ENCODE measurements at regions not wholly inside any gene's neighbourhood (a gene's known extent, or its start where the extent isn't known, plus 50 kb on each side); places are given as distances from the start of the nearest gene placed in this dataset.
"Not testable (repeated sequence)": the region's sequence is repeated elsewhere in the genome, so short reads cannot be mapped to it uniquely, and the experiment has no call there.

- TF ChIP-seq EZH2 (IDR thresholded peaks at IDR 0.05; ENCODE audit: borderline replicate concordance, insufficient read depth, low read length, poor library complexity, severe bottlenecking): no peak
- no peak for TF ChIP-seq EP300 (conservative IDR thresholded peaks at IDR 0.05; ENCODE audit: poor library complexity, severe bottlenecking)
- no peak for TF ChIP-seq REST (IDR thresholded peaks at IDR 0.05; ENCODE audit: borderline replicate concordance)
- no peak for TF ChIP-seq TAF1 (IDR thresholded peaks at IDR 0.05; ENCODE audit: low read depth)
- TF ChIP-seq CTCF (IDR thresholded peaks at IDR 0.05; ENCODE audit: poor library complexity, severe bottlenecking): no peak
- TF ChIP-seq POLR2AphosphoS5 (IDR thresholded peaks at IDR 0.05): no peak
- no peak for TF ChIP-seq MXI1 (conservative IDR thresholded peaks at IDR 0.05; ENCODE audit: poor library complexity, severe bottlenecking)
- TF ChIP-seq SMC3 (conservative IDR thresholded peaks at IDR 0.05; ENCODE audit: poor library complexity): no peak
- TF ChIP-seq RAD21 (conservative IDR thresholded peaks at IDR 0.05): no peak
- Histone ChIP-seq H3K4me3 (ENCODE audit: low read length) (no peak overlapping the region), H4K20me1 (ENCODE audit: insufficient read depth) (no peaks in the 10 kb centered on the region)
Measured at GRCh38 chr7:53383131-53383530, 347.7 kb downstream of the POM121L12 start.

DNA sequence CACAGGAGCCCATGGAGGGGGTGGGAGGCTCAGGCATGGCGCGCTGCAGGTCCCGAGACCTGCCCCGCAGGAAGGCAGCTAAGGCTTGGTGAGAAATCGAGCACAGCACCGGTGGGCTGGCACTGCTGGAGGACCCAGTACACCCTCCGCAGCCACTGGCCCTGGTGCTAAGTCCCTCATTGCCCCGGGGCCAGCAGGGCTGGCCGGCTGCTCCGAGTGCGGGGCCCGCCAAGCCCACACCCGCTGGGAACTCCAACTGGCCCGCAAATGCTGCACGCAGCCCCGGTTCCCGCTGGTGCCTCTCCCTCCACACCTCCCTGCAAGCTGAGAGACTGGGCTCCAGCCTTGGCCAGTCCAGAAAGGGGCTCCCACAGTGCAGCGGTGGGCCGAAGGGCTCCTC lies 349.8 kb downstream of the POM121L12 start:
- not testable (repeated sequence) for H4K20me1 ChIP-seq (ENCODE audit: insufficient read depth); H3K36me3 ChIP-seq (ENCODE audit: insufficient read depth, low read length); H3F3A ChIP-seq (ENCODE audit: insufficient read depth, low read length, poor library complexity, severe bottlenecking); H3K9me2 ChIP-seq (ENCODE audit: insufficient read depth, low read length); H3K4me3 ChIP-seq (ENCODE audit: low read length); H2AFZ ChIP-seq (ENCODE audit: low read depth, low read length); H3K27ac ChIP-seq (ENCODE audit: low read length); H3K79me2 ChIP-seq (replicated peaks; ENCODE audit: insufficient read depth, low read length); H3K27me3 ChIP-seq (ENCODE audit: insufficient read depth, low read depth, low read length); H3K9me3 ChIP-seq (ENCODE audit: low read length); H3K9ac ChIP-seq (ENCODE audit: low read length); H3K4me2 ChIP-seq (ENCODE audit: low read length)

More at GRCh38 chr7:53383131-53383530, 347.7 kb downstream of the POM121L12 start:
- H3K27me3 ChIP-seq (ENCODE audit: insufficient read depth, low read depth, low read length): no peaks in the 10 kb centered on the region
- H3K4me2 ChIP-seq (ENCODE audit: low read length): no peak overlapping the region
- no peaks in the 10 kb centered on the region for H3K9me2 ChIP-seq (ENCODE audit: insufficient read depth, low read length)
- no peak overlapping the region for H3K27ac ChIP-seq (ENCODE audit: low read length)
- no peaks in the 10 kb centered on the region for H3K36me3 ChIP-seq (ENCODE audit: insufficient read depth, low read length)
- H3K9me3 ChIP-seq (ENCODE audit: low read length): no peaks in the 10 kb centered on the region
- no peak overlapping the region for H2AFZ ChIP-seq (ENCODE audit: low read depth, low read length)
- H3K9ac ChIP-seq (ENCODE audit: low read length): no peak overlapping the region
- no peaks in the 10 kb centered on the region for H3K79me2 ChIP-seq (replicated peaks; ENCODE audit: insufficient read depth, low read length)
- H3F3A ChIP-seq (ENCODE audit: insufficient read depth, low read length, poor library complexity, severe bottlenecking): no peaks in the 10 kb centered on the region

DNA sequence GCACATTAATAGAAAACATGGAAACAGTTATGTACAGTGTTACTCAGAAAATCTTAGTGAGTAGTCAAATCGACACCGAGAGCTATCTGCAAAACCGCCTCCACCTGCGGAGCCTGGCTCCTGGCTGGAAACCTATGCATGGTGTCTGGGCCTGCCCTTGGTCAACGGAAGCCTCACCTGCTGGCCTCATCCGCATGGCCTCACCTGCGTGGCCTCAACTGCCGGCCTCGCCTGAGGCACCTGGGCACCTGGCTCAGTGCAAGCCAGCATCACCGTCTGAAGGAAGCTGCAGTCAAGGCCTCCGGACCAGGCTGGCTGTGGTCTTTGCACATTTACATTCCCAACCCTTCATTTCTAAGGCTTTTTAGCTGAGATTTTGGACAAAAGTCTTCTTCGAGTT lies 352.1 kb downstream of the POM121L12 start:
- Histone ChIP-seq H3K4me2 (ENCODE audit: low read length) (no peak overlapping the region), H3K36me3 (ENCODE audit: insufficient read depth, low read length) (no peaks in the 10 kb centered on the region), H3F3A (ENCODE audit: insufficient read depth, low read length, poor library complexity, severe bottlenecking) (no peaks in the 10 kb centered on the region), H3K9me3 (ENCODE audit: low read length) (no peaks in the 10 kb centered on the region), H3K27me3 (ENCODE audit: insufficient read depth, low read depth, low read length) (no peaks in the 10 kb centered on the region), H2AFZ (ENCODE audit: low read depth, low read length) (no peak overlapping the region), H3K9me2 (ENCODE audit: insufficient read depth, low read length) (no peaks in the 10 kb centered on the region), H4K20me1 (ENCODE audit: insufficient read depth) (no peaks in the 10 kb centered on the region), H3K79me2 (replicated peaks; ENCODE audit: insufficient read depth, low read length) (no peaks in the 10 kb centered on the region), H3K9ac (ENCODE audit: low read length) (no peak overlapping the region), H3K4me3 (ENCODE audit: low read length) (no peak overlapping the region), H3K27ac (ENCODE audit: low read length) (no peak overlapping the region)
- TF ChIP-seq TAF1 (IDR thresholded peaks at IDR 0.05; ENCODE audit: low read depth): no peak
- TF ChIP-seq EZH2 (IDR thresholded peaks at IDR 0.05; ENCODE audit: borderline replicate concordance, insufficient read depth, low read length, poor library complexity, severe bottlenecking): no peak
- no peak for TF ChIP-seq RAD21 (conservative IDR thresholded peaks at IDR 0.05)
- no peak for TF ChIP-seq SMC3 (conservative IDR thresholded peaks at IDR 0.05; ENCODE audit: poor library complexity)
- TF ChIP-seq CTCF (IDR thresholded peaks at IDR 0.05; ENCODE audit: poor library complexity, severe bottlenecking): no peak
- no peak for TF ChIP-seq REST (IDR thresholded peaks at IDR 0.05; ENCODE audit: borderline replicate concordance)
- TF ChIP-seq POLR2AphosphoS5 (IDR thresholded peaks at IDR 0.05): no peak
- TF ChIP-seq EP300 (conservative IDR thresholded peaks at IDR 0.05; ENCODE audit: poor library complexity, severe bottlenecking): no peak

Data from neural cell (in vitro differentiated cells).